Fibroblast of skin of back (primary cell): ENCODE measurements at regions not wholly inside any gene's neighbourhood (a gene's known extent, or its start where the extent isn't known, plus 50 kb on each side); places are given as distances from the start of the nearest gene placed in this dataset.

ENCODE experiments used
- DNase-seq: peaks from one replicate; pipeline ENCODE4 v3.0.0-alpha.2; 2013

GRCh38 chr2:71833272-71833671, 314.4 kb downstream of the CYP26B1 start:
- no peak for DNase-seq

- no peak for DNase-seq
These were observed 314.8 kb downstream of the CYP26B1 start for GRCh38 chr2:71832844-71833243.

- DNase-seq, result peak; percentile 92
These were observed 315.3 kb downstream of the CYP26B1 start for GRCh38 chr2:71832388-71832787.

GRCh38 chr2:71831193-71831577, 316.5 kb downstream of the CYP26B1 start:
- peak; percentile 99 for DNase-seq

- DNase-seq, result peak; percentile 74
These were observed 317.0 kb downstream of the CYP26B1 start for GRCh38 chr2:71830497-71831192.

GRCh38 chr2:71829008-71829407, 318.7 kb downstream of the CYP26B1 start:
- peak; percentile 83 for DNase-seq

- no peak for DNase-seq
These were observed 319.7 kb downstream of the CYP26B1 start for GRCh38 chr2:71827973-71828372.

GRCh38 chr2:71827524-71827901, 320.1 kb downstream of the CYP26B1 start:
- no peak for DNase-seq

GRCh38 chr2:71826826-71827523, 320.7 kb downstream of the CYP26B1 start:
- no peak for DNase-seq

- DNase-seq, result no peak
These were observed 321.4 kb downstream of the CYP26B1 start for GRCh38 chr2:71826299-71826698.

- DNase-seq, result no peak
These were observed 323.2 kb downstream of the CYP26B1 start for GRCh38 chr2:71824436-71824835.

- no peak for DNase-seq
These were observed 324.1 kb downstream of the CYP26B1 start for GRCh38 chr2:71823526-71823925.

GRCh38 chr2:71822463-71822862, 325.2 kb downstream of the CYP26B1 start:
- peak; percentile 9 for DNase-seq

- peak; percentile 57 for DNase-seq
These were observed 325.8 kb downstream of the CYP26B1 start for GRCh38 chr2:71821856-71822255.

GRCh38 chr2:71816815-71817214, 330.8 kb downstream of the CYP26B1 start:
- peak; percentile 60 for DNase-seq

GRCh38 chr2:71815701-71816474, 331.8 kb downstream of the CYP26B1 start:
- no peak for DNase-seq

- no peak for DNase-seq
These were observed 332.8 kb downstream of the CYP26B1 start for GRCh38 chr2:71814885-71815284.

GRCh38 chr2:71813807-71814470, 333.7 kb downstream of the CYP26B1 start:
- DNase-seq, result peak; percentile 73

- no peak for DNase-seq
These were observed 334.3 kb downstream of the CYP26B1 start for GRCh38 chr2:71813315-71813714.

- no peak for DNase-seq
These were observed 334.9 kb downstream of the CYP26B1 start for GRCh38 chr2:71812736-71813135.

- no peak for DNase-seq
These were observed 335.9 kb downstream of the CYP26B1 start for GRCh38 chr2:71811726-71812125.

- DNase-seq, result no peak
These were observed 336.5 kb downstream of the CYP26B1 start for GRCh38 chr2:71811157-71811556.
